ENCODE measurements at regions not wholly inside any gene's neighbourhood (a gene's known extent, or its start where the extent isn't known, plus 50 kb on each side); places are given as distances from the start of the nearest gene placed in this dataset.

- Histone ChIP-seq H3K9me3 (no peaks in the 10 kb centered on the region), H3K36me3 (no peaks in the 10 kb centered on the region), H3K27ac (no peak overlapping the region), H3K4me3 (no peak overlapping the region), H3K27me3 (replicated peaks; ENCODE audit: insufficient read depth) (no peaks in the 10 kb centered on the region), H3K4me1 (replicated peaks) (no peaks in the 10 kb centered on the region)
- TF ChIP-seq POLR2A (IDR thresholded peaks at IDR 0.05) (no peak), CTCF (IDR thresholded peaks at IDR 0.05) (no peak), POLR2AphosphoS5 (IDR thresholded peaks at IDR 0.05) (no peak)
- DNase-seq (ENCODE audit: low spot score) = no peak
- intact Hi-C loops (cut with DNase I) = no loop called here
- WGBS = 76% methylated on average over 7 of the region's 7 CpGs
These were observed 362.0 kb downstream of the IRX1 start for GRCh38 chr5:3957658-3958057.

GRCh38 chr5:3958389-3958788 is 362.8 kb downstream of the IRX1 start:
- no peaks in the 10 kb centered on the region for H3K36me3 ChIP-seq
- no peak overlapping the region for H3K27ac ChIP-seq
- H3K4me3 ChIP-seq = no peak overlapping the region
- H3K4me1 ChIP-seq (replicated peaks) = no peaks in the 10 kb centered on the region
- TF ChIP-seq POLR2AphosphoS5 (IDR thresholded peaks at IDR 0.05) (no peak), CTCF (IDR thresholded peaks at IDR 0.05) (no peak), POLR2A (IDR thresholded peaks at IDR 0.05) (no peak)
- no peak for DNase-seq (ENCODE audit: low spot score)
- no peaks in the 10 kb centered on the region for H3K9me3 ChIP-seq
- intact Hi-C loops (cut with DNase I) = no loop called here
- 93% methylated on average over 6 of the region's 6 CpGs for WGBS
- peaks cover 2% of the 10 kb centered on the region for H3K27me3 ChIP-seq (replicated peaks; ENCODE audit: insufficient read depth)

GRCh38 chr5:3962113-3962512 is 366.5 kb downstream of the IRX1 start:
- Histone ChIP-seq H3K9me3 (no peaks in the 10 kb centered on the region), H3K4me3 (no peak overlapping the region), H3K4me1 (replicated peaks) (no peaks in the 10 kb centered on the region), H3K27me3 (replicated peaks; ENCODE audit: insufficient read depth) (peaks cover 2% of the 10 kb centered on the region), H3K27ac (no peak overlapping the region), H3K36me3 (no peaks in the 10 kb centered on the region)
- DNase-seq (ENCODE audit: low spot score) = no peak
- intact Hi-C loops (cut with DNase I) = no loop called here
- TF ChIP-seq CTCF (IDR thresholded peaks at IDR 0.05) = no peak
- TF ChIP-seq POLR2AphosphoS5 (IDR thresholded peaks at IDR 0.05) = no peak
- no peak for TF ChIP-seq POLR2A (IDR thresholded peaks at IDR 0.05)
- WGBS = 85% methylated on average over 19 of the region's 19 CpGs

GRCh38 chr5:3963652-3964051 is 368.0 kb downstream of the IRX1 start:
- TF ChIP-seq POLR2AphosphoS5 (IDR thresholded peaks at IDR 0.05) (no peak), CTCF (IDR thresholded peaks at IDR 0.05) (no peak), POLR2A (IDR thresholded peaks at IDR 0.05) (no peak)
- Histone ChIP-seq H3K9me3 (no peaks in the 10 kb centered on the region), H3K27me3 (replicated peaks; ENCODE audit: insufficient read depth) (peaks cover 2% of the 10 kb centered on the region)

GRCh38 chr5:3980156-3980555 is 384.5 kb downstream of the IRX1 start:
- no peaks in the 10 kb centered on the region for H3K36me3 ChIP-seq
- no peak overlapping the region for H3K4me3 ChIP-seq
- TF ChIP-seq POLR2AphosphoS5 (IDR thresholded peaks at IDR 0.05) (no peak), CTCF (IDR thresholded peaks at IDR 0.05) (no peak), POLR2A (IDR thresholded peaks at IDR 0.05) (no peak)
- H3K27ac ChIP-seq = no peak overlapping the region
- no peak for DNase-seq (ENCODE audit: low spot score)
- intact Hi-C loops (cut with DNase I) = no loop called here
- H3K9me3 ChIP-seq = no peaks in the 10 kb centered on the region
- no peaks in the 10 kb centered on the region for H3K27me3 ChIP-seq (replicated peaks; ENCODE audit: insufficient read depth)
- WGBS = 64% methylated on average over 6 of the region's 6 CpGs
- H3K4me1 ChIP-seq (replicated peaks) = no peaks in the 10 kb centered on the region

More at GRCh38 chr5:3963652-3964051, 368.0 kb downstream of the IRX1 start:
- Histone ChIP-seq H3K4me1 (replicated peaks) (no peaks in the 10 kb centered on the region), H3K27ac (no peak overlapping the region), H3K36me3 (no peaks in the 10 kb centered on the region), H3K4me3 (no peak overlapping the region)
- intact Hi-C loops (cut with DNase I) = no loop called here
- DNase-seq (ENCODE audit: low spot score) = no peak
- 100% methylated on average over 1 of the region's 1 CpG for WGBS

Data from prostate gland (tissue), 2 donors.